ENCODE measurements at regions not wholly inside any gene's neighbourhood (a gene's known extent, or its start where the extent isn't known, plus 50 kb on each side); places are given as distances from the start of the nearest gene placed in this dataset.
A peak's percentile ranks its signal among the peaks of the same experiment; 100 is the strongest.

DNA sequence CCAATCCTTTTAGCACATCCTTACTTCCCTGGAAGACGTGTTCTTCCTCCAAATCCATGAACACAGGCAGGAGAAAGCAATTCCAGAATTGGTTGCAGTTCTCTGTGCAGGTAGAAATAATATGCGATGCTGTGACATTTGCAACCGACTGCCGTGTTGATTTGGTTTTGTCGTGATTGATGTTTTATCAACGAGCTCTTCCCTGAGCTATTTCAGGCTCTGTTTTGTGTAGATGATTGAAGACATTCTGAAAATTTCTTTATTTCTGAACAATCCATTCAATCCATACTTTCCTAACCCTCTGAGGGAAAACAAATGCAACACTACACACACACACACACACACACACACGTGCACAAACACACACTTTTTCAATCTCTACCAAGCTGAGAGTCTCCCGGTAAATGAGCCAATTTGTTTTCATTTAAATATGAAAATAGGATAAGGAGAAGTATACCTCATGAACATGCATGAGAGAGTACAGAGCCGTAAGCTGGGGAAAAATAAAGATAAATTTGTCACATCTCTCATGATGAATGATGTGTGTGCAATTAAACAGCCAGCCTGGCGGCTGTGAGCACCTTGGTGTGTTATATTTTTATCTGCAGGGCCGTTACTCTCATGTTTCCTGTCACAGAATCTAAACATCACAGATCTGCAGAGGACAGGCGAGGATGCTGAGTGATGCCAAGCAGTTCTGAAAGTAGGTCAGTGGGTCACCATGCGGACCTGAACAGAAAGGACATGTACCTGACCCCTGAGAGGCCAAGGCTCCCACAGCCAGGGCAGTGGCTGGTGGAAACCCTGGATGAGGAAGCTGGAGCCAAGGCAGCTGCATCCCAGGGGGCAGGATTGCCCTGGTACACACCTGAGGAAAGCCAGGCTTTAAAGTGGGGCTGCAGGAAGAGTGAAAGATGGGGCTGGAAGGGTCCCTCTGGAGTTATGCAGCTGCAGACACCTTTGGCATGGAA, 64.8 kb downstream of the PDCL3 start:
- no peak for DNase-seq

DNA sequence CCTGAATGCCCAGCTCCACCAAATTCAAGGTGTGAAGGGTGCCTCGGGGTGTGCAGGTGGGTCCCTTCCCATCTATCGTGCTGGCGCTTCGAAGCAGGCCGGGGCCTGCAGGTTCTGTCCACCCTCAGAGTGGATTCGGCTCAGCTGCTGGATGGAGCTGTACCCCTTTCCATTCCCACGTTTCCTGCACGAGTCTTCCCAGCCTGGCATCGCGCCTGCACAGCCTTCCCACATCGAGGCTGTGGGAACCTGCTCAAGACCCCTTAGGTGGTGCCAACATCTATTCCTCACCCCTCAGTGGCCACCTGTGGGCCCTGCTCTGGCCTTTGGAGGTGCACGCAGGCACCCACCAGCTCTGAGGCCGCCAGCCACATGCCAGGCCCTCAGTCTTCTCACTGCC, 65.7 kb downstream of the PDCL3 start:
- no peak for DNase-seq

DNA sequence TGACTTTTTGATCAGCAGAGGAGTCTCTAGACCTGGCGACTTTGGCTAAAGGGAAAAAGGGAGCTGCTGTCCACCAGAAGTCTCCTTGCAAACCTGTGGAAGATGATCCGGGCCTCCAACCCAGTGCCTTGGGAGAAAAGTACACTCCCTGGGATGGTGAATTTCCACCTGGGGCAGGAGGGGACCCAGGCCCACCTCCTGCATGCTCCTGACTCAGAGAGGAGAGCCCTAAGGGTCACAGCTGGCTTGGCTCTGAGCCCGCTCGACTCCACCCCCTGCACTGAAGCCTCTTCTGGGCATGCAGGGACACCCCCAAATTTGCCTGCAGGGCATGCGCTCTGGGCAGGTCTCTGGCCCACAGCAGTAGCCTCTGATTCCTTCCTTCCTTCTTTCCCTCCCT, 66.5 kb downstream of the PDCL3 start:
- DNase-seq, result no peak

DNA sequence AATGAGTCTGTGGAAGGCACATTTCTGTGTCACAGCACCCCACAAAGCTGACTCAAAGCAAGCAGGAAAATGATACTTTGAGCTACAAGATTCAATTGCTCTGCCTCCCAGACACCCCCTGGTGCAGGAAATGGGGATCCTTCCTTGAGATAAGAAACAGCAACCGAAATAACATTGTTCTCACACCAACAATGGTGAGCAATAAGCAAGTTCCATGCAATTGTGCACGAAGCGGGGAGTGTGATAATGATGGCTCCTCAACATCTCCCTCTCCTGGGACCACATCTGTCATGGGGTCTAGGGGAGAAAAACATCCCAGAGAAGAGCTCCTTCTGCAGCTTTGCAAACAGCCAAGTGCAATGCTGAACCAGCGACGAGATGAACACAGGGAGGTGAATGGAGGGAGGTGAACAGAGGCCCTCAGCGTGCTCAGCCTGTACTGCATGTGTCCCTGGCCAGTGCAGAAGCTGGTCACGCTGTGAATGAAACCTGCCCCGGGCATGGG, 67.7 kb downstream of the PDCL3 start:
- DNase-seq, result no peak

DNA sequence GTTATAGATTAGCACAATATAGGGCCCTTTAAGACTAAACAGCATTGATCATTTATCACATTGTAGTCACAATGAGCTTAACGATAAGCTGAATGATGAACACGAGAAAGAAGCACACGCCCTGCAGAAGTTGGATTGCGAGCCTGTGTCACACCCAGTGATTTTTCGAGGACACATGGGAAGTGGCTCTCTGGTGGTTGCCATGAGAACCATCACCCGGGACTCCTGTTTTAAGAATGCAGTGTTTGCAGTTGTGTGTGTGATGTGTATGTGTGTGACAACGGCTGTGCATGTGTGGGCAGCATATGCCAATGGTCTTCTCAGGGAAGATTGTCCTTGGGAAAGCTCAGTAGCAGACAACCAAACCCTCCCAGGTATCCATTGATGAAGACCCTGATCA, 69.2 kb downstream of the PDCL3 start:
- no peak for DNase-seq

DNA sequence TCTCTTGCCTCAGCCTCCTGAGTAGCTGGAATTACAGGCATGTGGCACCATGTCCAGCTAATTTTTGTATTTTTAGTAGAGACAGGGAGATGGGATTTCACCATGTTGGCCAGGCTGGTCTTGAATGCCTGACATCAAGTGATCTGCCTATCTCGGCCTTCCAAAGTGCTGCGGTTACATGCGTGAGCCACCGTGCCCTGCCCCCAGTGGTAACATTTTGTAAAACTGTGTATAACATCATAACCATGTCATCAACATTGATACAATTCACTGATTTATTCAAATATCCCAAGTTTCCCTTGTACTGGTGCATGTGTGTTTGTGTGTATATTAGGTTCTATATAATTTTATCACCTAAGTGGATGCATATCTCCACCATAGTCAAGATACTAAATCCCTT, 70.0 kb downstream of the PDCL3 start:
- no peak for DNase-seq

DNA sequence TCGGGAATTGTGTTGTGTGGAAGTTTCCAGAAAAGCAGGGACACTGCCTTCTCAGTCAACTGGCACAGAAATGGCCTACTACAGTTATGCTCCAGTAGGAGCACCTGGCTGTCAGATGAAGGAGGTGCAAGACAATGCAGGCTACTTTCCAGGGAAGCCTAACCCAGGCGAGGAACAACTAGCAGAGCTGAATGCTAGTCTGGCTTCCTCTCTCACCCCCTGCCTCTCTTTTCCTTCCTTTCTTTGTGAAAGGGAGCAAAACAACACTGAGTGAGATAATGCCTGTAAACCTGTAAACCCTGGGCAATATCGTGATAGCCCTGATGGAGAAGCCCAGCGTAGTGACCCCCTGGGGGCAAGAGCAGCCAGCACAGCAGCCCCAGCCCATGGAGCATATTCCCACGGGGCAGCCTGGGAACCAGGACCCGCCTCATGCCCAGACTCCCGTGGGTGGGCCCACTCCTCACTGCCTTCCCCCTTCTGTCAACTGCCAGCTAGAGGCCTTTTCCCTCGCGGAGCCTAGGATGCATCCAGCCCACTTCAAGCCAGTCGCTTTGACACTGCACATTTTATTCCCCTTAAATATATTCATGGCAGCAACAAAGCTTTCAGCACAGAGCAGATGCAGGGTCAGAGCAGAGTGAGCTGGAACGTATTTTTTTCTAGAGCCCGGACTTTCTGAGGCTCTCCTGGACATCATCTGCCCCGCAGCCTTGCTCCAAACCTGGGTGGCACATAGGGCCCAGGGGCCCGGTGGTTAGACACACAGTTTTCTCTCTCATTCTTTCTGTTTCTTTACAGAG, 77.0 kb downstream of the PDCL3 start:
- DNase-seq, result no peak

DNA sequence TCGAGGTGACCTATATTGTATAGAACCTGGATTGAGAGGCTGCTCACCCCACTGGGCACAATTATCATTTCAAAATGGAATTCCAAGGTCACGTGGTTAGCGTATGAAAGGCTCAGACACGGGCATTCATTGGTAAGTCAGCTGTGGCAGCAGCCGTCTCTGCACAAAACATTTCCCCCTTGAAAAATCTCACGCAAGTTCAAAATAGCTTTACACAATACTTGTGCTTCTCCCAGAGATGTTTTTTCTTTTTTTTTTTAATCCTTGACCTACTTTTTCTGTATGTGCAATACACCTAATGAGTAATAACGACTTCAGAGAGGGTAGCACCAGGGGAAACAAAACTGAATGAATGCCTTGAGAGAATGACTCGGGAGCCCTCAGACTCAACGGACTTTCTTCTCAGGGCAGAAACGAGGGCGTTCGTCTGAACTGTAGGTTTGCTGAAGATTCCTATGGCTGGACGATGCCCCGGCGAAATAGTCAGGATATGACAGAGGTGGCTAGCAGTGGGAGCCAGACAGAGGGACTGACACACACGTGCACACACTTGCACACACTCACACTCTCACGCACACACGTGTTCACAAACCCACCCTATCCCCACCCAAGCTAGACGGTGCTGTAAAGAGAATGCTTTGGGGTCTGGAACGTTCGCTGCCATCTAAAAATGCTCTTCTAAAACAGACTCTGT, 77.8 kb downstream of the PDCL3 start:
- no peak for DNase-seq

DNA sequence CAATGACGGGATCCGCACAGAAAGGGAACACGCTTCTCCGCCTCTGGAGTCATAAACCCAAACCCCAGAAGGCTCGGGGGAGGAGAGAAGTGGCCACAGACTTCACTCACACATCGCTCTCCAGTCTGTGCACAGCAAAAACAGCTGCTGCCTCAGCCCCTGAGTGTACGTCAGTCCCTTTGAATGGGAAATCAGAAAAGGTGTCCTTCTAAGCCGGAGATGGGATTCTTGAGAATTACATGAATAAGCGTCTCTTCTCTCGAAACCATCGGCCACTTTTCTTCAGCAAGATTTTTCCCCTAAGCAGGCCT, 78.3 kb downstream of the PDCL3 start:
- no peak for DNase-seq

DNA sequence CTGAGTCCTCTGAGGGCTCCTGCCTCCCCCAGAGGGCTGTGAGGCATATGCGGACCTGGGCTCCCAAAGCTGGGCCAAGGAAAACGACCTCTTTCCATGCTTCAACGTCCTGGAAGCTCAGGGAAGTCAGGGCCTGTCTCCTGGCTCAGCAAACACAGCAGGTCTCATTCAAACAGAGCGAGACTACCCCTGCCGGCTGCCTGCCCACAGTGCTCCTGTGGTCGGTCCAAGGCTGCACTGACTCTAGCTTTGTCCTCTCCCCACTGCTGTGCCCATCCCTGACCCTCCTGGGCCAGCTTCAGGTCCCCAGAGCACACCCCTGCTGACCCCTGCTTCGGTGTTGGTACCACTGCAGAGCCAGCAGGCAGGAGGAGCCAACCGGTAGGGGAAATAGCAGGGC, 79.6 kb downstream of the PDCL3 start:
- DNase-seq, result no peak

DNA sequence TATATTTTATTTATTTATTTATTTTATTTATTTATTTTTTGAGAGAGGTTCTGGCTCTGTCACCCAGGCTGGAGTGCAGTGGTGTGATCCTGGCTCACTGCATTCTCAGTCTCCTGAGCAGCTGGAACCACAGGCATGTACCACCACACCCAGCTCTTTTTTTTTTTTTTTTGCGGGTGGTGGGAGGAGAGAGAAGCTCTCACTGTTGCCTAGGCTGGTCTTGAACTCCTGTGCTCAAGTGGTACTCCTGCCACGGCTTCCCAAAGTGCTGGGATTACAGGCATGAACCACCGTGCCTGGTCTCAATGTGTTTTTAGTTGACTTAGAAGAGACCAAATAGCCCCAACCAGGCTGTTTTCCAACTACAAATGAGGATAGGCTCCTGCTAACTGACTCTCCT, 80.7 kb downstream of the PDCL3 start:
- no peak for DNase-seq

DNA sequence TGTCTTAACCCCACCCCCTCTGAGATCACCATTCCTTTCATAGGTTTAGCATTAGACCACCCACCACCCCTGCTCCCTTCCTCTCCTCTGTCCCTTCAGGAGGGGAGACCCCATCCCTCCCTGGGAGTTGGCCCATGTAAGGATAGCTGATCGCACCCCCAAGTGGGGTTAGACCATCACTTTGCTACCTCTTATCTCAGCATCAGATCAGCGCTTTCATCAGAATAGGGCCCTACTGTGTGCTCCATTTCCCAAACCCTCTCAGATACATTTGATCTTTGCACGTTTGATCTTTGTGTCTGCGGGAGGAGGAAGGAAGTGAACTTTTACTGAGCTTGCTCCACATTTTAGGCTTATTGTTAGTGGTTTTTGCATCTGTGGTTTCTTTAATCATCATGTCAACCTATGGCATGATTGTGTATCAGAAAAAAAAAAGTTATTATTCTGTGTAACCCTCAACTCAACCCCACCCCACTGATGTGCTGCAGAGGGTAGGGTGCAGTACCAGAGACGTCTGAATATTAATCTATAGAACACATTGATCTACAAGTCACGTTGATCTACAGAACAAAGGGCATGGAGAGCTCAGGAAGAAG, 81.2 kb downstream of the PDCL3 start:
- peak; percentile 22 for DNase-seq

DNA sequence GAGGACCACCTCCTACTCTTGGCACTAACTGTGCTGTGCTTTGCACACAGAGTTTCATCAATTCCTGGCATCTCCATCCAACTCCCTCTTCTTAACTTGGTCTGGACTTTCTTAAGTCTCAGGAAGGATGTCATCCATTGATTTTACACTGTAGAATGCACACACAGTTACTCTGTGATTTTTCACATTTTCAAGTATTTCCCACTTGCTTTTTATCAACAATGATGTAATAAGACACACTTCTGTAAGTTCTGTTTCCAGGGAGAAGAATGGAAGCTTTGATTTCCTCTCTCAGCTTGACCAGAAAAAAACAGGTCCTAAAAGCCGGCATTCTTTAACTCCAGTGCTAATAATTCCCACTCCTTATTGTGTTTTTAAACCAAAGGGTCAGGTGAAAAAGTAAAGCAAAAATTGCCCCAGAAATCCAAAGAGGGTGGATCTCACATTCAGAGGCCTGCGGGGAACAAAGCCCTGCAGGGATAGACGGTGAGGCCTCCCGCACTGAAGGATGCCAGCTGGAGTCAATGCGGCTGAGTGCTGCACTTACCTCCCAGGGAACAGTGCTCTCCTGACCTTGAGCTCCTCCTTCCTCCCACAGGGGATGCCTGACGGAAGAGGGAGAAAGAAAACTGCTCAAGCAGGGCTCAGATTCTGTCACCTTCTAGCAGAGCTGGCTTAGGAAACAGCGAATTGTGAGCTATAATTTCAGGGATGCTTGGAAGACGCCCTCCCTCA, 83.1 kb downstream of the PDCL3 start:
- DNase-seq, result no peak

DNA sequence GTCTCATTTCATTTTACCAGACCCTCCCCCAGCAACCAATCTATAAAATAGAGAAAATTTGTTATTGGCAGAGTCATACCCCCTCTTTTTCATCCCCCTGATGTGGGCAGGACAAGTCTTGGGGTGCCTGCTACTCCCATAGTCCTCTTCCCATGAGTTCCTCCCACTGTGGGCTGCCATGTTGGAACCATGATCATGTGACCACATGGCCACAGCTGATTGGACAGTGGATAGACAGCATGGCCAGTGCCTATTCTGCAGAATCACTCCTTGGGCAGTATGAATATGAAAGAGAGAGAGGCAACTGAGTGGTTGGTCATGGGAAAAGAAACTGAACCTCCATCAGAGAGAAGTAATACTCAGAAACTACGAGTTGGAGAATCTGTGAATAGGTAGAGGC, 84.9 kb downstream of the PDCL3 start:
- DNase-seq, result no peak

DNA sequence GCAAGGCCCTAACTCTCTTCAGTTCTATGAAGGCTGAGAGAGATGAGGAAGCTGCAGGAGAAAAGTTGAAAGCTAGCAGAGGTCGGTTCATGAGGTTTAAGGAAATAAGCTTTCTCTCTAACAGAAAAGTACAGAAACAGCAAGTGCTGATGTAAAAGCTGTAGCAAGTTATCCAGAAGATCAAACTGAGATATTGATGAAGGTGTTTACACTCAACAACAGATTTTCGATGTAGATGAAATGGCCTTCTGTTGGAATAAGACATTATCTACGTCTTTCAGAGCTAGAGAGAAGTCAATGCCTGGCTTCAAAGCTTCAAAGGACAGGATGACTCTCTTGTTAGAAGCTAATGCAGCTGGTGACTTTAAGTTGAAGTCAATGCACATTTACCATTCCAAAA, 87.4 kb downstream of the PDCL3 start:
- no peak for DNase-seq

DNA sequence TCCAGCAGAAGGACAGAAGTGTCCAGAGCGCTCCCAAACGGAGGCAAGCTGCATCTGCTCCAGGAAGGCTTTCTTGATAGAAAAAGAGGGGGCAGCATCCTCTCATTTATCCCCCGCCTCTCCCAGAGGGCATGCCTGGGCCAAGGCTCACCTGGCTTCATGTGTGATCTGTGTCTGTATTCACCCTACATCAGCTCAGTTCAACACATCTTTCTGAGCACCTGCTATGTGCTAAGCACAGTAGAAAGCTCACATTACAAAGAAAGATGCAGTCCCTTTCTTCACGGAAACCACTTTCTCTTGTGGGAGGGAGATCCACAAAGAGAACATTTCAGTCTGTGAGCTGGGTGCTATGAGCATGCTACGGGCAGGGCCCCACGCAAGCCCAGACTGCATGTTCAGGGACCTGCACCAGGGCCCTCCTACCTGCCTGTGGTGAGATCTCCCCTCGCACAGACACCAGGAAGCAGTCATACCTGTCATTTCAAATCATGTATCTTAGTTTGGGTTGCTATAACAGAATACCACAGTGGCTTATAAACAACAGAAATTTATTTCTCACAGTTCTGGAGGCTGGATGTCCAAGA, 90.7 kb downstream of the PDCL3 start:
- no peak for DNase-seq

DNA sequence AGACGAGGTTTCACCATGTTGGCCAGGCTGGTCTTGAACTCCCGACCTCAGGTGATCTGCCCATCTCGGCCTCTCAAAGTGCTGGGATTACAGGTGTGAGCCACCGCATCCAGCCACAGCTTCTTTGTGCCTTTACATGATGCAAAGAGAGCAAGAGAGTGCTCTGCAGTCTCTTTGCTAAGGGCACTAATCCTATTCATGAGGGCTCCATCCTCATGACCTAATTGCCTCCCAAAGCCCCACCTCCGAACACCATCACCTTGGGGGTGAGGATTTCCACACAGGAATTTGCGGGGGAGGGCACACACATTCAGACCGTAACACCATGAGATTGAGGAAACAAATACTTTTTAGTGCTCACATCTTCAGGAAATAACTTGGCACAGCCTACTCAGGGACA, 91.8 kb downstream of the PDCL3 start:
- no peak for DNase-seq

DNA sequence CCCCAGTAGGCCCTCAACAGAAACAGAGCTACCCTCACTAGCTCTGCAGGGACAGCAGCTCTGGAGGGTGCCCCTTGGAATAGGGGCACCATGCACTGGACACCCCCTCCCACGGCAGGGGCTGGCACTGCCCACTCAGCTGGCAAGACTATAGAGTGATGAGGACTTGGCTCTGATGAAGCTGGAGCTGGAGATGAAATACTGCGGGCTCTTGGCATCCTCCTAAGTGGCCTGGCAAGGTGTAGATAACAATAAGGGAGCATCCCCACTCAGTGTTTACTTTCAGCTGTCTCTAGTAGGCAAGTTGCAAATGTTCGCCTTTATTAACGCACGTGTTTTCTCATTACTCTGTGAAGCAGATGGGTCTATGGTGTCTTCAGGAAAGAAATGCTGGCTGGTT, 92.7 kb downstream of the PDCL3 start:
- no peak for DNase-seq

DNA sequence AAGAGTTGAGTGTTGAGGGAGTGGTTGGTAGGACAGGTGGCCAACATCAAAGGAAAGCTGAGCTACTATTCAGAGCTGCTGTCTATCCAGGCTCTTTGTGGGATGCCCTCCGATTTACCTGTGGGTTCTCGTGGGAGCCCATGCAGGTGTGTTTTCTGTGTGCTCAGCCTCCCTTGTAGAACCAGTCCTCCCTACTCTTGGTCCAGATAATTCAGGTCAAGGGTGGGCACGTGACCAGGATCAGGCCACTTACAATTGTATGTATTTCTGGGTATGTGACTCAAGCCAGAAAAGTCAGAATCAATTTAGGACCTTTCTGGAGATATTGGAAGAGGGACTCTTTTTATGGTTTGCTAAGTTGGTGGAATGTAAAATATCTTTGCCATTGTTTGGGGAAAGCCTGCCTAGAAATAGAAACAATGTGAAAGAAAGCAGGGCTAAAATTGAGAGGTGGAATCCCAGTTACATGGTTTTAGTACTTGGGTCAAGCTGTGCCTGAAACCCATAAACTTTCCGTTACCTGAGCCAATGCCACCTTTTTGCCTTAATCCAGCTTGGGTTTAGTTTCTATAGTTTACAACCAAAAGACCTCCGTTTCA, 93.2 kb downstream of the PDCL3 start:
- no peak for DNase-seq

DNA sequence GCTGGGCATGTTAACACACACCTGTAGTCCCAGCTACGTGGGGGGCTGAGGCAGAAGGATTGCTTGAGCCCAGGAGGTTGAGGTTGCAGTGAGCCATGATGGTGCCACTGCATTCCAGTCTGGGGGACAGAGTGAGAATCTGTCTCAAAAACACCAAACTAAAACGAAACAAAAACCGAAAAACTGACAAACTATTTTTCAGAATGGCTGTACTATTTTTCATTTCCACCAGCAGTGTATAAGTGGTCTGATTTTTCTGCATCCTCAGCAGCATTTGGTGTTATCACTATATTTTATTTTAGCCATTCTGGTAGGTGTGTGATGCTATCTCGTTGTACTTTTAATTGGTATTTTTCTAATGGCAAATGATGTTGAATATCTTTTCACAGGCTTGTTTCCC, 95.2 kb downstream of the PDCL3 start:
- DNase-seq, result no peak

DNA sequence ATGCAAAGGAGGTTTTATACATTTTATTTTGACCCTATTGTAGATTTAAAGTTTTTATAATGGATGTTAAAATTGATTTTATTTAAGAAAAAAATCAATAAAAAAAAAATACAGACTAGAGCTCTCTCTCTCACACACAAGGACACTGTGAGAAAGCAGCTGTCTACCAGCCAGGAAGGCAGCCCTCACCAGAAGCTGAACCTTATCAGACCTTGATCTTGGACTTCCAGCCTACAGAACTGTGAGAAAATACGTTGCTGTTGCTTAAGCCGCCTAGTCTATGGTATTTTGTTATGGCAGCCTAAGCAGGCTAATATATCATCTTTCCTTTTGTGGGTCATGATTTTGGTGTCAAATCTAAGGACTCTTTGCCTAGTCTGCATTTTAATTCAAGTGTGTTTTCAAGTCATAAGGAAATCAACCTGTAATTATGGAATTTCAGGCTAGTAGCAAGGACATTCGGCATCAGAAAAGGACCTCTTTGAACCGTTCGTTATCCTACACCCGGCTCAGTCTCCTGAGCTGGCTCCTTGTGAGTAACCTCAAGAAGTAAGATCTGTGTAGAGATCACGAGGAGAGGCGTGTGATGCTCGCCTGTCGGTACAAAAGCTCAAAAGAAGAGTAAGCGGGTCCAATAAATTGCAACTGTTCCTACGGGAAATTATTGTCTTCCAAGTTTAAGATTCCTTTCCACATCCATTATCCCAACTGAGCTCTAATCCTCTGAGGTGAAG, 98.2 kb downstream of the PDCL3 start:
- no peak for DNase-seq
